K562 (cell line): ENCODE measurements at regions not wholly inside any gene's neighbourhood (a gene's known extent, or its start where the extent isn't known, plus 50 kb on each side); places are given as distances from the start of the nearest gene placed in this dataset.

ENCODE experiments used
- ATAC-seq: fragments of 200-7000 bp; cut with Tn5 transposase; 3 replicates; pipeline ENCODE4 v1.9.1; 2020; ENCODE audit warnings: moderate library complexity
- BruUV-seq: library from RNA; stranded (reverse); fragments of 400-500 nt; replicated peaks from 2 replicates; lab custom pipeline; 2021; lab: Mats Ljungman, UMichigan
- CTCF ChIA-PET: fragments of 300-600 bp; formaldehyde crosslinking; extraction: SDS; loops from one replicate; lab custom pipeline; 2021; ENCODE audit warnings: low intra/inter-chr PET ratio; lab: Yijun Ruan, JAX
- POLR2A ChIA-PET: fragments of 300-600, 350-650 bp; sonication (Branson Sonifier 250); formaldehyde crosslinking; extraction: SDS; loops from one replicate; lab custom pipeline; 2021; ENCODE audit warnings: antibody characterized with exemption, inconsistent platforms; lab: Yijun Ruan, JAX
- DNase-seq, 4 experiments: peaks; one replicate each; pipeline versions ENCODE4 v3.0.0 to v3.0.0-alpha.2; 2011 to 2018; ENCODE audit warnings: low spot score in 3 of 4, mixed read lengths in 3 of 4; ENCODE audit errors: extremely low read depth in 1 of 4
- FAIRE-seq: peaks from 2 replicates; lab custom pipeline; 2011; peaks lifted over from hg19 to GRCh38; lab: Jason Lieb, UNC
- H2AFZ ChIP-seq: 2 replicates; pipeline ENCODE4 v1.6.0; 2011; ENCODE audit warnings: low read depth, low read length, control low read depth, inconsistent platforms
- H3K27ac ChIP-seq: fragments of 200-600 bp; 3 replicates; pipeline ENCODE4 v1.8.0; 2011; ENCODE audit warnings: low read depth, mild to moderate bottlenecking, control low read depth, inconsistent platforms, low read length, moderate library complexity, mixed read lengths; ENCODE audit errors: extremely low read depth
- H3K27me3 ChIP-seq, 2 experiments: fragments of 300-600 bp in 1 of 2; 2 replicates in 1 of 2; 3 replicates in 1 of 2; pipeline versions ENCODE4 v1.6.0 to v1.8.0; 2011; ENCODE audit warnings: inconsistent platforms in 2 of 2, low read length in 2 of 2, mild to moderate bottlenecking in 1 of 2, mixed read lengths in 1 of 2, moderate library complexity in 1 of 2; ENCODE audit not compliant: control insufficient read depth in 2 of 2, insufficient read depth in 2 of 2
- H3K36me3 ChIP-seq: fragments of 300-600 bp; 3 replicates; pipeline ENCODE4 v1.8.0; 2011; ENCODE audit warnings: mild to moderate bottlenecking, low read length, inconsistent platforms; ENCODE audit not compliant: control insufficient read depth, insufficient read depth
- H3K4me1 ChIP-seq, 2 experiments: fragments of 200-600 bp in 1 of 2; replicated peaks in 1 of 2; 2 replicates in 1 of 2; 3 replicates in 1 of 2; pipeline versions ENCODE4 v1.5.1 to v1.8.0; 2011; ENCODE audit warnings: inconsistent platforms in 2 of 2, low read length in 2 of 2, mild to moderate bottlenecking in 1 of 2, mixed read lengths in 1 of 2, moderate library complexity in 1 of 2; ENCODE audit not compliant: control insufficient read depth in 2 of 2, insufficient read depth in 2 of 2
- H3K4me2 ChIP-seq: 2 replicates; pipeline ENCODE4 v1.6.1; 2011; ENCODE audit warnings: low read length, control low read depth, inconsistent platforms, mixed read lengths; ENCODE audit not compliant: insufficient read depth
- H3K4me3 ChIP-seq: fragments of 200-600 bp; sonication (generic), shearing (Covaris generic); 2 replicates; pipeline ENCODE4 v1.5.1; 2016; ENCODE audit warnings: control low read depth, inconsistent platforms
- H3K79me2 ChIP-seq: fragments of 200-600 bp; 3 replicates; pipeline ENCODE4 v1.8.0; 2011; ENCODE audit warnings: low read length, inconsistent platforms; ENCODE audit not compliant: control insufficient read depth, insufficient read depth
- H3K9ac ChIP-seq, 2 experiments: 2 replicates each; pipeline versions ENCODE4 v1.6.0 to v1.6.1; 2011; ENCODE audit warnings: low read depth in 2 of 2, low read length in 2 of 2, control low read depth in 1 of 2, inconsistent platforms in 1 of 2, mild to moderate bottlenecking in 1 of 2, mixed read lengths in 1 of 2; ENCODE audit not compliant: insufficient read depth in 1 of 2
- H3K9me1 ChIP-seq: one replicate; pipeline ENCODE4 v1.6.0; 2011; ENCODE audit warnings: inconsistent platforms, mild to moderate bottlenecking, low read length, moderate library complexity; ENCODE audit not compliant: control insufficient read depth, insufficient read depth
- H3K9me3 ChIP-seq: replicated peaks from 2 replicates; pipeline ENCODE4 v1.5.1; 2011; ENCODE audit warnings: low read depth, low read length, inconsistent platforms; ENCODE audit not compliant: control insufficient read depth, insufficient read depth
- H4K20me1 ChIP-seq: replicated peaks from 2 replicates; pipeline ENCODE4 v1.6.1; 2011; ENCODE audit warnings: low read length, inconsistent platforms, mixed read lengths; ENCODE audit not compliant: control insufficient read depth, insufficient read depth
- ATF3 ChIP-seq, 2 experiments: fragments of 450-650 bp in 1 of 2; sonication (generic) in 1 of 2; formaldehyde crosslinking in 1 of 2; IDR thresholded peaks in 1 of 2; conservative IDR thresholded peaks in 1 of 2; 2 replicates each; pipeline versions ENCODE4 v1.6.1 to v1.8.1; 2016 to 2023; ENCODE audit warnings: mild to moderate bottlenecking in 2 of 2, moderate library complexity in 2 of 2, inconsistent platforms in 1 of 2, missing genetic modification reagents in 1 of 2
- CEBPZ ChIP-seq: fragments of 150-350 bp; IDR thresholded peaks from 2 replicates; pipeline ENCODE4 v1.6.1; 2014; ENCODE audit warnings: low read depth, mild to moderate bottlenecking, low read length, borderline replicate concordance
- KLF6 ChIP-seq: fragments of 250-450 bp; sonication (Bioruptor Pico); IDR thresholded peaks from 2 replicates; pipeline ENCODE4 v1.4.0; 2020; ENCODE audit warnings: mild to moderate bottlenecking, moderate library complexity, borderline replicate concordance
- NR0B1 ChIP-seq: fragments of 450-650 bp; IDR thresholded peaks from one replicate; pipeline ENCODE4 v1.6.1; 2018; ENCODE audit warnings: mild to moderate bottlenecking, moderate library complexity; ENCODE audit not compliant: partially characterized antibody
- NR2F6 ChIP-seq: fragments of 450-650 bp; formaldehyde crosslinking; IDR thresholded peaks from 2 replicates; pipeline ENCODE4 v1.4.0; 2020; ENCODE audit warnings: mild to moderate bottlenecking
- PHF21A ChIP-seq: fragments of 450-650 bp; IDR thresholded peaks from 2 replicates; pipeline ENCODE4 v1.6.1; 2017; ENCODE audit warnings: low read depth, borderline replicate concordance
- RFX7 ChIP-seq: fragments of 250-450 bp; sonication (Bioruptor Pico); IDR thresholded peaks from 2 replicates; pipeline ENCODE4 v1.5.1; 2021; ENCODE audit warnings: mild to moderate bottlenecking
- SP1 ChIP-seq: sonication (generic); formaldehyde crosslinking; IDR thresholded peaks from 2 replicates; pipeline ENCODE4 v1.8.1; 2022; ENCODE audit warnings: mild to moderate bottlenecking, missing genetic modification reagents
- TCF15 ChIP-seq: fragments of 250-450 bp; sonication (Bioruptor Pico); IDR thresholded peaks from 2 replicates; pipeline ENCODE4 v1.8.0; 2022; ENCODE audit warnings: moderate library complexity, mild to moderate bottlenecking, inconsistent platforms
- USF2 ChIP-seq: sonication (generic); formaldehyde crosslinking; IDR thresholded peaks from 2 replicates; pipeline ENCODE4 v1.5.0; 2020; ENCODE audit warnings: missing genetic modification reagents
- XRCC4 ChIP-seq: IDR thresholded peaks from one replicate; pipeline ENCODE4 v1.6.1; 2011; ENCODE audit not compliant: insufficient read depth, insufficient read length; ENCODE audit errors: extremely low read depth
- ZNF165 ChIP-seq: fragments of 250-450 bp; sonication (Bioruptor Pico); IDR thresholded peaks from 2 replicates; pipeline ENCODE4 v1.4.0; 2020; ENCODE audit warnings: borderline replicate concordance
- ZNF347 ChIP-seq: fragments of 450-650 bp; formaldehyde crosslinking; IDR thresholded peaks from 2 replicates; pipeline ENCODE4 v1.4.0; 2020; ENCODE audit warnings: low read depth, mild to moderate bottlenecking, moderate library complexity
- WGBS: fragments of 100-300 bp; shearing (Covaris generic); methylation state at CpG from one replicate; pipeline ENCODE4 v1.1.6; 2016; ENCODE audit warnings: low coverage, mixed read lengths; ENCODE audit not compliant: insufficient coverage; ENCODE audit errors: missing lambda C conversion rate; 5-methylcytosine and 5-hydroxymethylcytosine counted together
- in situ Hi-C: fragments of 300-500 bp; cut with MboI; formaldehyde crosslinking; loops from 4 replicates; pipeline ENCODE4 v1.15.0; 2018; ENCODE audit warnings: inconsistent platforms, mixed read lengths
- intact Hi-C: fragments of 100-400 bp; cut with micrococcal nuclease; formaldehyde crosslinking; loops from 2 replicates; pipeline ENCODE4 v1.14.2; 2022

- TF ChIP-seq CEBPZ: no peak
Measured at GRCh38 chr3:144286235-144286910, 314.8 kb downstream of the DIPK2A start (continued).

GRCh38 chr3:144287001-144287400, 315.4 kb downstream of the DIPK2A start:
- in situ Hi-C loops (no loop called here), intact Hi-C loops (loop anchor here (10.0 kb wide), 1 partner anchor 312 kb away; the partner anchor contains the start of gene DIPK2A)
- no peaks in the 10 kb centered on the region for H3K79me2 ChIP-seq
- no peaks in the 10 kb centered on the region for H3K36me3 ChIP-seq
- FAIRE-seq (no peak), ATAC-seq (no peak), DNase-seq (no peak)
- WGBS: 0% methylated on average over 1 of the region's 1 CpG
- no TSS peak for BruUV-seq
- no peak overlapping the region for H3K4me2 ChIP-seq
- no peaks in the 10 kb centered on the region for H4K20me1 ChIP-seq
- POLR2A ChIA-PET: no interaction called here
- H3K27me3 ChIP-seq: no peaks in the 10 kb centered on the region
- H3K9ac ChIP-seq: no peak overlapping the region
- H3K9me1 ChIP-seq: no peaks in the 10 kb centered on the region
- CTCF ChIA-PET: no interaction called here
- no peaks in the 10 kb centered on the region for H3K4me1 ChIP-seq
- no peak overlapping the region for H3K4me3 ChIP-seq
- no peak overlapping the region for H3K27ac ChIP-seq
- no peak overlapping the region for H2AFZ ChIP-seq
- H3K9me3 ChIP-seq: no peaks in the 10 kb centered on the region
- TF ChIP-seq KLF6 (CRISPR knock-in tag): no peak
- TF ChIP-seq NR2F6: no peak
- no peak for TF ChIP-seq PHF21A
- no peak for TF ChIP-seq SP1 (CRISPR knock-in tag)
- TF ChIP-seq ATF3 (IDR thresholded peaks at IDR 0.05): no peak
- no peak for TF ChIP-seq ATF3 (CRISPR knock-in tag; conservative IDR thresholded peaks at IDR 0.05)
- no peak for TF ChIP-seq XRCC4
- no peak for TF ChIP-seq TCF15 (CRISPR knock-in tag)
- no peak for TF ChIP-seq ZNF347 (CRISPR knock-in tag)
- no peak for TF ChIP-seq USF2 (CRISPR knock-in tag)
- no peak for TF ChIP-seq ZNF165 (CRISPR knock-in tag)
- no peak for TF ChIP-seq RFX7 (CRISPR knock-in tag)
- TF ChIP-seq NR0B1: no peak
